ENCODE measurements at regions not wholly inside any gene's neighbourhood (a gene's known extent, or its start where the extent isn't known, plus 50 kb on each side); places are given as distances from the start of the nearest gene placed in this dataset.

- H3K79me2 ChIP-seq (ENCODE audit: control insufficient read depth, insufficient read depth, low read length) = peaks cover 71% of the 10 kb centered on the region
- H3K9me1 ChIP-seq (ENCODE audit: control insufficient read depth, insufficient read depth, low read length) = no peaks in the 10 kb centered on the region
- H3K9ac ChIP-seq (ENCODE audit: insufficient read depth in 1 of 2, low read depth in 2 of 2, low read length in 2 of 2) = no peak overlapping the region
- H4K20me1 ChIP-seq (replicated peaks; ENCODE audit: control insufficient read depth, insufficient read depth, low read length) = no peaks in the 10 kb centered on the region
- in situ Hi-C loops (cut with MboI) (no loop called here), intact Hi-C loops (cut with micrococcal nuclease) (no loop called here)
- DNase-seq (ENCODE audit: extremely low read depth in 1 of 4, low spot score in 3 of 4) (no peak), FAIRE-seq (no peak), ATAC-seq (no peak)
- CTCF ChIA-PET (ENCODE audit: low intra/inter-chr PET ratio) = interaction anchor here (0.7 to 1.0 kb wide), 2 partner anchors 9 to 11 kb away, joined by 3 to 5 read pairs; no protein-coding TSS in a partner anchor
- no peak overlapping the region for H3K4me3 ChIP-seq
- POLR2A ChIA-PET = no interaction called here
- no peaks in the 10 kb centered on the region for H3K27me3 ChIP-seq (ENCODE audit: control insufficient read depth in 2 of 2, insufficient read depth in 2 of 2, low read length in 2 of 2)
- H3K4me2 ChIP-seq (ENCODE audit: insufficient read depth, low read length) = no peak overlapping the region
- no peaks in the 10 kb centered on the region; the same call in 1 of the 2 replicates for H3K9me3 ChIP-seq (replicated peaks; ENCODE audit: control insufficient read depth, insufficient read depth, low read depth, low read length)
- WGBS (ENCODE audit: insufficient coverage, low coverage, missing lambda C conversion rate) = 66% methylated on average over 1 of the region's 1 CpG
- H3K27ac ChIP-seq (ENCODE audit: extremely low read depth, low read depth, low read length) = no peak overlapping the region
- H2AFZ ChIP-seq (ENCODE audit: low read depth, low read length) = no peak overlapping the region
- no TSS peak for BruUV-seq (replicated peaks)
- no peaks in the 10 kb centered on the region for H3K4me1 ChIP-seq (replicated peaks in 1 of 2; ENCODE audit: control insufficient read depth in 2 of 2, insufficient read depth in 2 of 2, low read length in 2 of 2)
- peaks cover 31% of the 10 kb centered on the region; the same call in 2 of the 3 replicates for H3K36me3 ChIP-seq (ENCODE audit: control insufficient read depth, insufficient read depth, low read length)
- TF ChIP-seq MBD2 (IDR thresholded peaks at IDR 0.05; ENCODE audit: borderline replicate concordance, low read depth) = no peak
- no peak for TF ChIP-seq XRCC4 (IDR thresholded peaks at IDR 0.05; ENCODE audit: extremely low read depth, insufficient read depth, insufficient read length)
- no peak for TF ChIP-seq IRF2 (CRISPR knock-in tag; IDR thresholded peaks at IDR 0.05)
- TF ChIP-seq ELF2 (CRISPR knock-in tag; IDR thresholded peaks at IDR 0.05) = no peak
- no peak for TF ChIP-seq GATAD2A (IDR thresholded peaks at IDR 0.05)
- no peak for TF ChIP-seq PRPF4 (IDR thresholded peaks at IDR 0.05; ENCODE audit: insufficient read depth, low read depth, low read length, poor library complexity, severe bottlenecking)
- TF ChIP-seq U2AF2 (optimal IDR thresholded peaks at IDR 0.05; ENCODE audit: low read depth, low read length) = no peak
- no peak for TF ChIP-seq ZFP30 (CRISPR knock-in tag; IDR thresholded peaks at IDR 0.05; ENCODE audit: borderline replicate concordance)
- TF ChIP-seq FOXO4 (CRISPR knock-in tag; IDR thresholded peaks at IDR 0.05) = no peak
- no peak for TF ChIP-seq CHCHD3 (CRISPR knock-in tag; IDR thresholded peaks at IDR 0.05)
- no peak for TF ChIP-seq E2F5 (CRISPR knock-in tag; IDR thresholded peaks at IDR 0.05)
- no peak for TF ChIP-seq FOXA3 (CRISPR knock-in tag; conservative IDR thresholded peaks at IDR 0.05 in 1 of 2, IDR thresholded peaks at IDR 0.05 in 1 of 2)
- no peak for TF ChIP-seq BACH1 (tag; IDR thresholded peaks at IDR 0.05)
- TF ChIP-seq, protein P1, sequence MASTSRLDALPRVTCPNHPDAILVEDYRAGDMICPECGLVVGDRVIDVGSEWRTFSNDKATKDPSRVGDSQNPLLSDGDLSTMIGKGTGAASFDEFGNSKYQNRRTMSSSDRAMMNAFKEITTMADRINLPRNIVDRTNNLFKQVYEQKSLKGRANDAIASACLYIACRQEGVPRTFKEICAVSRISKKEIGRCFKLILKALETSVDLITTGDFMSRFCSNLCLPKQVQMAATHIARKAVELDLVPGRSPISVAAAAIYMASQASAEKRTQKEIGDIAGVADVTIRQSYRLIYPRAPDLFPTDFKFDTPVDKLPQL (IDR thresholded peaks at IDR 0.05; ENCODE audit: extremely low read depth, insufficient read length) = no peak
- no peak for TF ChIP-seq HIVEP1 (CRISPR knock-in tag; IDR thresholded peaks at IDR 0.05)
- TF ChIP-seq, protein P2, sequence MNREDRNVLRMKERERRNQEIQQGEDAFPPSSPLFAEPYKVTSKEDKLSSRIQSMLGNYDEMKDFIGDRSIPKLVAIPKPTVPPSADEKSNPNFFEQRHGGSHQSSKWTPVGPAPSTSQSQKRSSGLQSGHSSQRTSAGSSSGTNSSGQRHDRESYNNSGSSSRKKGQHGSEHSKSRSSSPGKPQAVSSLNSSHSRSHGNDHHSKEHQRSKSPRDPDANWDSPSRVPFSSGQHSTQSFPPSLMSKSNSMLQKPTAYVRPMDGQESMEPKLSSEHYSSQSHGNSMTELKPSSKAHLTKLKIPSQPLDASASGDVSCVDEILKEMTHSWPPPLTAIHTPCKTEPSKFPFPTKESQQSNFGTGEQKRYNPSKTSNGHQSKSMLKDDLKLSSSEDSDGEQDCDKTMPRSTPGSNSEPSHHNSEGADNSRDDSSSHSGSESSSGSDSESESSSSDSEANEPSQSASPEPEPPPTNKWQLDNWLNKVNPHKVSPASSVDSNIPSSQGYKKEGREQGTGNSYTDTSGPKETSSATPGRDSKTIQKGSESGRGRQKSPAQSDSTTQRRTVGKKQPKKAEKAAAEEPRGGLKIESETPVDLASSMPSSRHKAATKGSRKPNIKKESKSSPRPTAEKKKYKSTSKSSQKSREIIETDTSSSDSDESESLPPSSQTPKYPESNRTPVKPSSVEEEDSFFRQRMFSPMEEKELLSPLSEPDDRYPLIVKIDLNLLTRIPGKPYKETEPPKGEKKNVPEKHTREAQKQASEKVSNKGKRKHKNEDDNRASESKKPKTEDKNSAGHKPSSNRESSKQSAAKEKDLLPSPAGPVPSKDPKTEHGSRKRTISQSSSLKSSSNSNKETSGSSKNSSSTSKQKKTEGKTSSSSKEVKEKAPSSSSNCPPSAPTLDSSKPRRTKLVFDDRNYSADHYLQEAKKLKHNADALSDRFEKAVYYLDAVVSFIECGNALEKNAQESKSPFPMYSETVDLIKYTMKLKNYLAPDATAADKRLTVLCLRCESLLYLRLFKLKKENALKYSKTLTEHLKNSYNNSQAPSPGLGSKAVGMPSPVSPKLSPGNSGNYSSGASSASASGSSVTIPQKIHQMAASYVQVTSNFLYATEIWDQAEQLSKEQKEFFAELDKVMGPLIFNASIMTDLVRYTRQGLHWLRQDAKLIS (CRISPR knock-in tag; IDR thresholded peaks at IDR 0.05) = no peak
- no peak for TF ChIP-seq MYC (IDR thresholded peaks at IDR 0.05; ENCODE audit: low read depth, low read length)
- no peak for TF ChIP-seq MYC (CRISPR knock-in tag; IDR thresholded peaks at IDR 0.05; ENCODE audit: borderline replicate concordance, low read depth)
Observed at GRCh38 chr6:140160909-140161308, 786.5 kb upstream of the CITED2 start.

All from K562 (cell line).